GM21619 (cell line): ENCODE measurements at regions not wholly inside any gene's neighbourhood (a gene's known extent, or its start where the extent isn't known, plus 50 kb on each side); places are given as distances from the start of the nearest gene placed in this dataset.
"Not testable (repeated sequence)": the region's sequence is repeated elsewhere in the genome, so short reads cannot be mapped to it uniquely, and the experiment has no call there.

Experiments
- ATAC-seq: cut with Tn5 transposase; IDR thresholded peaks from one replicate; pipeline ENCODE4 v1.9.1; 2021; ENCODE audit not compliant: unreplicated experiment

DNA sequence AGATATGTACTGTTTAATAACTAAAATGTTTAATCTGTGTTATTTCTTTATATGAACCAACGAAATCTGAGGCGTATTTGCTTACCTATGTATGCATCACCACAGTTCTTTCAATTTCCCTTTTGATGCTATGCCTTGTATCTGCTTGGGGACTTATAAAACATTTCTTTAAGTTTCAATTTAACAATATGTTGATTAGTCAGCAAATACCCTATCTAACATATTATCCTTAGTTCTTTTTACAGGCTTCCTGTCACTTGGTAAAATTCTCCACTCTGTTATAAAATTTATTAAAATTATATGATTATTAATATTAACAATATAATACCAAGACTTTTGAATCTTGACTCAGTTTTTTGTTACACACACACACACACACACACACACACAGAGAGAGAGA, 174.3 kb downstream of the CPS1 start:
- ATAC-seq, result no peak

- ATAC-seq, result not testable (repeated sequence)
Observed at GRCh38 chr2:210746826-210747225, 190.4 kb downstream of the CPS1 start.

DNA sequence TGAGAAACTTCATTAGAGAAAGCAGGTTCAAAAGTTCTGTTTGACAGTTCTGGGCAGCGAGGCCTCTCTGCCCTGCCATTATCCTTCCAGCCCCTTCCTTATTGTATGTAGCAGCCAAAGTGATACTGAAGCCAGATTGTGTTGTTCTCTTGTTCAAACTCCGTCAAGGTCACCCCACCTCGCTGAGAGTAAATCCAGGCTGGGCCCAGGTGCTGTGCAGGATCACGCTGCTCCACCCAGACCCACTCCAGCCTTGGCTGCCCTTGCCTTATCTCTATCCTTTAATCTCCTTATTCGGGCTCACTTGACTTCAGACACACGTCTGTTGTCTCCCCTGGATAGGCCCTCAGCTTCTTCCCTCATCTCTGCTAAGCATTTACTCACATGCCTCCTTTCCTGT, 196.1 kb downstream of the CPS1 start:
- ATAC-seq, result no peak

DNA sequence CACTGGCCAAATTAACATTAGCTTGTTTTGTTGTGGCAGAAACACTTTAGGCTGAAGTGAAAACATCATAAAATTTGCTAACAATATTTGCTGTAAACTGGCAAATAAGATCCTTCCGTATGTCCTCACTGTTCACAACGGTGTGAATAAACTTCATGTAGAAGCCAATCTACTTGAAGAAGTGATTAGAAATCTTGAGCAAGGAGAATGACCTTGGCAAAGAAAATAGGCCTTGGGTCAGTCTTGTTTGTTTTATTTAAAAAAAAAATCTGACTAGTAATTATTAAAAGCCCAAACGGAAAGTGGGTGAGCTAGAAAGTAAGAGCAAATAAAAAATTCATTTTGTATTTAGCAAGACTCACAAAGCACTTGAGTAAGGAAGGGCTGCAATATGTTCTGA, 197.0 kb downstream of the CPS1 start:
- ATAC-seq, result no peak

GRCh38 chr2:210756855-210757254, 200.5 kb downstream of the CPS1 start:
- ATAC-seq, result no peak

DNA sequence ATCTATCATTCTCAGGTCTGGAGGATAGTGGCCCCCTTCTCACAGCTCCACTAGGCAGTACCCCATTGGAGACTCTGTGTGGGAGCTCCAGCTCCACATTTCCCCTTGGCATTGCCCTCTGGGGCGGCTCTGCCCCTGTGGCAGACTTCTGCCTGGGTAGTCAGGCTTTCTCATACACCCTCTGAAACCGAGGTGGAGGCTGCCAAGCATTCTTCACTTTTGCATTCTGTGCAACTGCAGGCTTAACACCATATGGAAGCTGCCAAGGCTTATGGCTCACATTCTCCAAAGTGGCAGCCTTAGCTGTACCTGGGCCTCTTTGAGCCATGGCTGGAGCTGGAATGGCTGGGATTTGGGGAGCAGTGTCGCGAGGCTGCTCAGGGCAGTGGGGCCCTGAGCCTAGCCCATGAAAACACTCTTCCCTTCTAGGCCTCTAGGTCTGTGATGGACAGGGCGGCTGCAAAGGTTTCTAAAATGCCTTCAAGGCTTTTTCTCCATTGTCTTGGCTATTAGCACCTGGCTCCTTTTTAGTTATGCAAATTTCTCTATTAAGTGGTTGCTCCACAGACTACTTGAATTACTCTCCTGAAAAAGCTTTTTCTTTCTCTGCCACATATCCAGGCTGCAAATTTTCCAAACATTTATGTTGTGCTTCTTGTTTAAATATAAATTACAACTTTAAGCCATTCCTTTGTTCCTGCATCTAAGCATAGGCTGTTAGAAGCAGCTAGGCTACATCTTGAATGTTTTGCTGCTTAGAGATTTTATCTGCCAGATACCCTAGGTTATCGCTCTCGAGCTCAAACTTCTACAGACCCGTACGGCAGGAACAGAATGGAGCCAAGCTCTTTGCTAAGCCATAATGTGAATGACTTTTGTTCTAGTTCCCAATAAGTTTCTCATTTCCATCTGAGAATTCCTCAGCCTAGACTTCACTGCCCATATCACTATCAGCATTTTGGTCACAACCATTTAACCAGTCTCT, 206.5 kb downstream of the CPS1 start:
- ATAC-seq, result no peak

DNA sequence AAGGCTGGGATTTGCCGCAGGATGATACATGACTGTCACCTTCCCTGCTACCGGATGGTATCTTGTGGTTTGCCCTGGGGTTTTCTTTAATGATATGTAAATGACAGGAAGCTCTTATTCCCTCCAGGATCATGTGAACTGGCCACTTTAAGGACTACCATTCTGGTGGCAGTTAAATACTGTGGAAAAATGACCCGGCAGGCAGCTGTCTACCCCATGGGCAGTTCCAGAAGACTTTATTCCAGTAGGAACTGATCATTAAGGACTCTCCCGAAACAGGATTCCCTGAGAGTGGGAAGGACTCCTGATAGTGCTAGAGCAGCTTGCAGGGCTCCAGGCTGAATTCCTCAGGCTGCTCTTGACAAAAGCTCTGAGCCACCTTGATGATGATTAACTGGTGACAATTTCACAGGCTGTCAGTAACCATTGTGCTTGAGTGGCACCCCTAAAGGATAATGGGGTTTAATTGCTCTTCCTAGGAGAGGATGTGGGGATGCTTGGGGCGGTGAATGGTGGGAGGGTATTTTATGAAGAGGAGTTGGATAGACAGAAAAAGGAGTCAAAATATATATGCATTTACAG, 212.0 kb downstream of the CPS1 start:
- ATAC-seq, result no peak

DNA sequence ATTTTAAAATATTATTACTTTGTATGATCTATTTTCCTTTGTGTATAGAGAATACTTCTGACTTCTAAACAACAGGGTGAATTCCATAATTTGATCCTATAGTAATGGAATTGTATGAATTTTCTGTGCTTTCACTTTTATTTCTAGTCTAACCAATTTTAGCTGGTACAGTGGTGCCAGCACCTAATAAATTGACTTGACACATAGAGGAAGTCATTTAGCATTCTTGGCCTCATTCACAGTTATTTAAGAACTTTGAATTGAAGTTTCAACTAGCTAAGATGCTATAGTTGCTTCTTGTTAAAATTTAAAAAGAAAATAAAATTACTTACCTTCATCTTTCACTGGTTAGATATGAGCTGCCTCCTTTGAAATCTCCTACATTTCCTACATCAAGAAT, 220.4 kb downstream of the CPS1 start:
- no peak for ATAC-seq

GRCh38 chr2:210782222-210782621, 225.8 kb downstream of the CPS1 start:
- ATAC-seq, result no peak

- not testable (repeated sequence) for ATAC-seq
Observed at GRCh38 chr2:210787831-210788230, 231.4 kb downstream of the CPS1 start.

DNA sequence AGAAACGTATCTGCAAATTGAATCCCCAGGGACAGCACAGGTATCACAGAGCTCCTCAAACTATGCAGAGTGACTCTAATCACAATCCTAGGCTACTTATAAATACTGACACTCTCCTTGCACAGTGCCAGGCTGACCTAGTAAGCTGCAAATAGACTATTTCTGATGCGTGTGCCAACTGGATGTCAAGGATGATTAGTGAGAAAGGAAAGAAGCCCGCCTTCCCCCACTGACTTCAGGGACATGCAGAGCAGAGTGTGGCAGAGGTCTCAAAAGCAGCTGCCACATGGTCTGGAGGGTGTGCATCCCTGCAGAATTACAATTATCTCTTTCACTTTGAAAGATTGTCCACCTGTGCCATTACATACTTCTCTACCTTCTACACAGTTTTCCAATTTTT, 235.6 kb downstream of the CPS1 start:
- ATAC-seq, result no peak

DNA sequence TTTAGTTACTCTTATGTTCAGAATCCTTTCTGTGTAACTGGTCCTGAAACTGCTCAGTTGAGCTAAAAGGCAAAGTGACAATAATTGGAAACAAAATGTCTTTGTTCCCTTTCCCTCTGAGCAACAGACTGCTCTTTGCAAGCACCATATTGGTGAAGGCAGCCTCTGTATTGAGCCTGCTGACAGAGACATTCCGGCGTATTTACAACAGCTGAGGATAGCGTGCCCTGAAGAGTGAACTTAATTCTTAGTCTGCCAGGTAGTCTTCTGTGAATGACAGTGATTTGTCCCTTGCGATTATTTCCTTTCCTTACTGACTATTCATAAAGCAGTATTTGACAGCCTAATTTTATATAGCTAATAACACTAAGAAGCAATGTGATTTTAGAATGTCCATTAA, 239.1 kb downstream of the CPS1 start:
- no peak for ATAC-seq

- ATAC-seq, result no peak
Observed at GRCh38 chr2:210798180-210798579, 241.8 kb downstream of the CPS1 start.

- ATAC-seq, result no peak
Observed at GRCh38 chr2:210814251-210815025, 258.0 kb downstream of the CPS1 start.

GRCh38 chr2:210816769-210817168, 260.4 kb downstream of the CPS1 start:
- ATAC-seq, result no peak

- ATAC-seq, result no peak
Observed at GRCh38 chr2:210818473-210818872, 262.1 kb downstream of the CPS1 start.

- no peak for ATAC-seq
Observed at GRCh38 chr2:210833403-210833802, 277.0 kb downstream of the CPS1 start.

- no peak for ATAC-seq
Observed at GRCh38 chr2:210839034-210839433, 282.6 kb downstream of the CPS1 start.

DNA sequence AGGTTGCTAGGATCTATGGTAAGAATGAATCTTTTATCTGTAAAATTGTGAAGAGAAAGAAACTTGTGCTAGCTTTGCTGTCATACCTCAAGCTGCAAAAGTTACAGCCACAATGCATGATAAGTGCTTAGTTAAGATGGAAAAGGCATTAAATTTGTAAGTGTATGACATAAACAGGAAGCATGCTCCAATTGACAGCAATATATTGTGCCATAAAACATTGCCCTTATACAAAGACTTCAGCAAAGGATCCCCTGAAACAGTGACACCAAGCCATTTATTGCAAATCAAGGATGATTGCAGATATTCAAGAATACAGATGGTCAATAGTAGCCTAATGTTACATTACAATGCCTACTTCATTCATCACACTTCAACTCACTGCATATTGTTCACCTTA, 283.1 kb downstream of the CPS1 start:
- ATAC-seq, result no peak

- ATAC-seq, result no peak
Observed at GRCh38 chr2:210842896-210843295, 286.5 kb downstream of the CPS1 start.

DNA sequence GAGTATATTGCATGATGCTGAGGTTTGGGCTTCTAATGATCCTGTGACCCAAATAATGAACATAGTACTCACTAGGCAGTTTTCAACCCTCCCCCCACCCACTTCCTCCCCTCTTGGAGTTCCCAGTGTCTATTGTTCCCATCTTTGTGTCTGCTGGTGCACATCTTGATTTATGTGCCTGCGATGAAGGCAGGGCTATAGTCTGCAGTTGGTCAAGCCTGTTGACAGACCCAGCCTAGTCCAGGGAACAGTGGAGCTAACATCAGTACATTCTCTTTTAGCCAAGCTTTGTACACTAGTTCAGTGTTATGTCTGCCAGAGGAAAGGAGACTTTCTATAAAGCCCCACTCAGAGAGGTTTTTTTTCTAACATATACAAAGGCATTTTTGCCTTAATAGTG, 287.6 kb downstream of the CPS1 start:
- no peak for ATAC-seq

DNA sequence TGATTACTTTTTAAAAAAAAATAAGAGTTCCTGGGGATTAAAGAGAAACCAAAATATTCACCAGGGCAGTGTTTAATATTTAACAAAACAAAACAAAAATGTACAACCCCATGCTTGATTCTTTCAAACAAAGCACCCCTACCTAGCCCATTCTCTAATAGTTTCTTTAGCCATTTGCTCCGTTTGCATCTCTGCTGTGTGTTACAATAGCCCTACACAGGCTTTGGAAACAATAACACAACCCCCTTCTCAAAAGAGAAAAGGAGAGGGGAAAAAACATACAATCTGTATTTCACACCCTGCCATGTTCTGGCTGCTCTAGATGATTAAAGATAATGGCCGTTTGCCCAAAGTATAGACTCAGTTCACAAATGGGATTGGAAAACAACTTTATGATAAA, 302.9 kb downstream of the CPS1 start:
- ATAC-seq, result no peak
